ENCODE measurements at regions not wholly inside any gene's neighbourhood (a gene's known extent, or its start where the extent isn't known, plus 50 kb on each side); places are given as distances from the start of the nearest gene placed in this dataset.

- TF ChIP-seq EZH2 (optimal IDR thresholded peaks at IDR 0.05; ENCODE audit: low read depth, low read length), result no peak
- TF ChIP-seq, protein P1, sequence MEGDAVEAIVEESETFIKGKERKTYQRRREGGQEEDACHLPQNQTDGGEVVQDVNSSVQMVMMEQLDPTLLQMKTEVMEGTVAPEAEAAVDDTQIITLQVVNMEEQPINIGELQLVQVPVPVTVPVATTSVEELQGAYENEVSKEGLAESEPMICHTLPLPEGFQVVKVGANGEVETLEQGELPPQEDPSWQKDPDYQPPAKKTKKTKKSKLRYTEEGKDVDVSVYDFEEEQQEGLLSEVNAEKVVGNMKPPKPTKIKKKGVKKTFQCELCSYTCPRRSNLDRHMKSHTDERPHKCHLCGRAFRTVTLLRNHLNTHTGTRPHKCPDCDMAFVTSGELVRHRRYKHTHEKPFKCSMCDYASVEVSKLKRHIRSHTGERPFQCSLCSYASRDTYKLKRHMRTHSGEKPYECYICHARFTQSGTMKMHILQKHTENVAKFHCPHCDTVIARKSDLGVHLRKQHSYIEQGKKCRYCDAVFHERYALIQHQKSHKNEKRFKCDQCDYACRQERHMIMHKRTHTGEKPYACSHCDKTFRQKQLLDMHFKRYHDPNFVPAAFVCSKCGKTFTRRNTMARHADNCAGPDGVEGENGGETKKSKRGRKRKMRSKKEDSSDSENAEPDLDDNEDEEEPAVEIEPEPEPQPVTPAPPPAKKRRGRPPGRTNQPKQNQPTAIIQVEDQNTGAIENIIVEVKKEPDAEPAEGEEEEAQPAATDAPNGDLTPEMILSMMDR (IDR thresholded peaks at IDR 0.05; ENCODE audit: low read length), result no peak
These were observed 93.0 kb downstream of the NFKBIZ start for GRCh38 chr3:101942356-101942755.

Data from MM.1S (cell line).